ENCODE measurements at regions not wholly inside any gene's neighbourhood (a gene's known extent, or its start where the extent isn't known, plus 50 kb on each side); places are given as distances from the start of the nearest gene placed in this dataset.

DNA sequence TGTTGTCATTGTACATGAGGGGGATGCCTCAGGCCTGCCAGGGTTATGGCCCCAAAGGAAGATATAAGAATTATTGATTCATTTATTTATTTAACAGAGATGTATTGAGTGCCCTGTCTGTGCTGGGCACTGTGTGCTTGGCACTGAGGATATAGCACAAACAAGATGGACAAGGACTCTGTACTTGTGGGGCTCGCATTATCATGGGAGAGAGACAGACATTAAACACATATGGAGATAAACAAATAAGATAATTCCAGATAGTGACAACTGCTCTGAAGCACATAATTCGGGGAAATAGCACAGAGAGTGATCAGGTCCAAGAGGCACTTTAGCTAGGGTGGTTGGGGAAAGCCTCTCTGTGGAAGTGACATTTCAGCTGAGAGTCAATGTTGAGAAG, 119.8 kb upstream of the ARHGAP20 start:
- no peak for DNase-seq (ENCODE audit: low spot score)

DNA sequence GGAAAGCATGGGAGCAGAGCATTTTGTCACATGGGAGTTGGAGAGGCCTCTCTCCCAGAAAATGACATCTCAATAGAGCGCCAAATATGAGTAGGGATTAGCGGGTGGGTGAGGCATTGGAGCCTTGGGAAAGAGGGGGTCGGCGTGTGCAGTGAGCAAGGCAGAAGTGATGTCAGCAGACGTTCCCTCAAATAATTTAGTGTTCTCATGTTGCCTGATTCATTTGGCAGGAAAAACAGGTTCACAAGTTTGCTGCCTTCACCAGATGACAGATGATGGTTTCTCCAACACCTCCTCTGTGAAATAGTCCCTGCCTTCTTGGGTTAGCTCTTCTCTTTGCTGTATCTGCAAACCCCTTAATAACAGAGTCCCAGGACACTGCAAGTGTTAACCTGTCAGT, 118.5 kb upstream of the ARHGAP20 start:
- DNase-seq (ENCODE audit: low spot score), result no peak

DNA sequence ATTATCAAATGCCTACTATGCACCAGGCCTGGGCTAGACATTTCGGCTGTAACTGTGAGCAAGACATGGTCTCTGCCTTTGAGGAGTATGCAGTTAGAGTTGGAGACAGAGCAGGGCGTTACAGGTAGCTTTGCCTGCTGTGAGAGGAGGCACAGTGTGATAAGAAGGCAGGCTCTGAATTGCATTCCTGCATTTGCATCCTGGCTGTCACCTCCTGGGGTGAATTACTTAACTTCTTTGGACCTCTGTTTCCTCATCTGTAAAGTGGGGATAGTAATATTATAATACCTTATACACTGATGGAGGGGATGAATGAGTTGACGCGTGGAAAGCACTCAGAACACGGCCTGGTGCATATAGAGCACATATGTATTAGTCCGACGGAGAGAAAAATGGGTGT, 118.1 kb upstream of the ARHGAP20 start:
- DNase-seq (ENCODE audit: low spot score), result no peak

DNA sequence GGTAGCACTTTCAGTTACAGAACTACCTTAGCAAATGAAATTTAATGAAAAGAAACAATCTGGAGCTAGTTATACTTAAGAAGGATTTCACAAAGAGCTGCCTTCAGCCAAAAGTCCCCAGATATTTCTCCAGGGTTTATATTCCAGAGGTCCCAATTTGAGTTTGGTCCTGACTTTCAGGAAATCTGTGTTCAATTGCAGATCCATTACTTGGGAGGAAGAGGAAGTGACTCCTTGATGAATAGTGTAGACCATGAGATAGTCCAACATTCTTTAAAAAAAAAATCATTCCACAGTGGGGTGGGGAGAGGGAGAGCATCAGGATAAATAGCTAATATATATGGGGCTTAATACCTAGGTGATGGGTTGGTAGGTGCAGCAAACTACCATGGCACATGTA, 117.6 kb upstream of the ARHGAP20 start:
- DNase-seq (ENCODE audit: low spot score), result no peak

DNA sequence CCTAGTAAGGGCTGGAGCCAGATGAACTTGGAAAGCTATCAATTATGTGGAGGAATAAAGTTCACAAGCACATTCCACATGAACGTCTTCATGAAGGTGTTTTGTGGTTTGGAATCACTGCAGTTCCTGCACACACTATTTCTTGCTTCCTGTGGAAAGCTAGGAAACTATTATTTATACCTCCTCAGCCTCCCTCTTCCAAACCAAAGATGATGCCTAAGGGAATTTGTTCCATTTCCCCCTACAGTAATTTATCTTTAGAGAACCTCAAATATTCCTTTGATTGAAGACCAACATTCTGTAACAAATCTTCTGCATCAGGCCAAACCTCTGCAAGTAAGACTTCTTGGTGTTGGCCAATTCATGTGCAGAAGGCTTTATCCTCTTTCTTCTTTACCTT, 115.8 kb upstream of the ARHGAP20 start:
- DNase-seq (ENCODE audit: low spot score), result no peak

DNA sequence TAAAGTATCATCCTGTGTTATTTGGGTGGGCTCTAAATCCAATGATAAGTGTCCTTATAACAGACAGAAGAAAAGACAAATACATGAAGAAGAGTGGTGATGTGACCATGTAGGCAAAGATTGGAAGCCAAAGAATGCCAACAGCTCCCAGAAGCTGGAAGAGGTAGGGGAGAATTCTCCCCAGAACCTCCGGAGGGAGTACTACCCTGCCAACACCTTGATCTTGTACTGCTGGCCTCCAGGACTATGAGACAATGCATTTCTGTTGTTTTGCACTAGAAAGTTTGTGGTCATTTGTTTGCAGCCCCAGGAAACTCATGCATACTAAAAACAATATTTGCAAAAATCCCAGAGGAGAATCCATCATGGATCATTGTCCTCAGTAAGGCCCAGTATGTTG, 115.0 kb upstream of the ARHGAP20 start:
- no peak for DNase-seq (ENCODE audit: low spot score)

DNA sequence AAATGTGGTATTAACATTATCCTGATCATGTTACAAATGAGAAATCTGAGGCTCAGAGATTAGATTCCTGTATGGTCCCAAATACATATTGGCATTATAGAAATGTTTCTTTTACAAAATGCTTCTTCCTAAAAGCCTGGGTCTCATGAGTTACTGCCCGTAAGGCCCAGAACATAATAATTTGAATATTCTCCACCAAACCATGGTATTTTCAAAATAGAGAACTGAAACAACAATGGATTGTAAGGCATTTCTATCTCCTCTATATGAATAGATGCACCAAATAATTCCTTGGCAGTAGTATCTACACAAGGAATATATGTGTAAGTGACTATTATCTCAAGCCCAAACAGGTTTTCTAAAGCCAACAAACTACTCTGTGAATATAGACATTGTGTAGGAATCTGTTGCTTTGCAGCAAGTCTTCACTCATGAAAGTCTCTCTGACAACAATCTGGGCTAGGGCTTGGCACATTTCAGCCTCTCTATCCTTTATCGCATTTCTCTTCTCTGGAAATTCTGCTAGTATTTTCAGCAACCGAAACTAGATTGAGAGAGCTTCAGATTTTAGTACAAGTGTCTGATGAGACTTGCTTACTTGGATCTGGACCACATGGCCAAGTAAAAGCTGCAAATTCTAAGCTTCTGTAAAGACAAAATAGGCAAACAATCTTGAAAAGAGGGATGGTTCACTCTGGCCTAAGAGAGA, 112.8 kb upstream of the ARHGAP20 start:
- DNase-seq (ENCODE audit: low spot score), result no peak

DNA sequence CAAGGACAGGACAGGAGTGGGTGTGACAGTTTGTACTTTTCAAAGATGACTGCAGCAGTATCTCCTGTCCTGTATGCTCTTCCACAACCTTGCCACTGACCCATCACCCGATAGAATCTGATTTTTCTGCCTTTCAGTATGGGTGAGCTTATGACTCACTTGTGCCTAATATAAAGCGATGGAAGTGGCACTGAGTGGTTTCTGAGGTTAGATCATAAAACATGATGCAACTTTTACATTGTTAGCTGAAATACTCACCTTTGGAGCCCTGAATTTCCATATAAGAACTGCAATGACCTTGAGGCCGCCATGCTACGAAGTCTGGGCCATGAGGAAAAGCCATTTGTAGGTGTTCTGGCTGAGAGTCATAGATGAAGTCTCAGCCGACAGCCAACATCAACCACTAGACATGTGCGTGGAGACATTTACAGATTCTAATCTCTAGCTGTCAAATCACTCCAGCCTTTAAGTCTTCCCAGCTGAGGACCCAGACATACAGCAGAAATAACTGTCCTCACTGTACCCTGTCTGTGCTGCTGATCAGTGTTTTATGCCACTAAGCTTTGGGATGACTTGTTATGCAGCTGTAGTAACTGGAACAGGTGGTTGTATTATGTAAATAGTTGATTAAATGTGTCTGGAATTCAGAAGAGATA, 105.9 kb upstream of the ARHGAP20 start:
- no peak for DNase-seq (ENCODE audit: low spot score)

DNA sequence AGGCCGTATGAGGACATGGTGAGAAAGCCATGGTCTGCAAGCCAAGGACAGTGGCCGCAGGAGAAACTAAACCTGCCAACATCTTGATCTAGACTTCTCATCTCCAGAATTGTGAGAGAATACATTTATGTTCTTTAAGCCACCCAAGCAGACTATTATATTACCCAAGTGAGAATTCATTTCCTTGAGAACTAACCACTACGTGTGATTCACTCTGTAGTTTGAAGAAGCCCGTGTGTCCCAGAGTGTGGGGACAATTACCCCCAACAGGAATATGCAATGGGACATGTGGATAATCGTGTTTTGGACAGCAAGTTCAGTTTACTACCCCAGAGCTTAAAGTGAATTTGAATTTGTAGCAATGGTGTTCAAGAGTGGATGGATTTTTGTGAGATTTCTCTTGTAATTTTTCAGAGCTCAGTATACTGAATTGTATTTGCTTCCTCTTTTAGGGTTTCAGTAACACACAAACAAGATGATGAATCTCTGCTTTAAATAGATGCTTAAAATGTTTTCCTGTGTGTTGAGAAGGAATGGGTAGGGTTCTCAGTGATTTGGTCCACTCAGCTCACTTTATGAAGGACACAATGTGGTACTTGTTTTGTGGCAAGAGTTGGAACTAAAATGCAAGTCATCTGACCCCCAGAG, 100.0 kb upstream of the ARHGAP20 start:
- no peak for DNase-seq (ENCODE audit: low spot score)

DNA sequence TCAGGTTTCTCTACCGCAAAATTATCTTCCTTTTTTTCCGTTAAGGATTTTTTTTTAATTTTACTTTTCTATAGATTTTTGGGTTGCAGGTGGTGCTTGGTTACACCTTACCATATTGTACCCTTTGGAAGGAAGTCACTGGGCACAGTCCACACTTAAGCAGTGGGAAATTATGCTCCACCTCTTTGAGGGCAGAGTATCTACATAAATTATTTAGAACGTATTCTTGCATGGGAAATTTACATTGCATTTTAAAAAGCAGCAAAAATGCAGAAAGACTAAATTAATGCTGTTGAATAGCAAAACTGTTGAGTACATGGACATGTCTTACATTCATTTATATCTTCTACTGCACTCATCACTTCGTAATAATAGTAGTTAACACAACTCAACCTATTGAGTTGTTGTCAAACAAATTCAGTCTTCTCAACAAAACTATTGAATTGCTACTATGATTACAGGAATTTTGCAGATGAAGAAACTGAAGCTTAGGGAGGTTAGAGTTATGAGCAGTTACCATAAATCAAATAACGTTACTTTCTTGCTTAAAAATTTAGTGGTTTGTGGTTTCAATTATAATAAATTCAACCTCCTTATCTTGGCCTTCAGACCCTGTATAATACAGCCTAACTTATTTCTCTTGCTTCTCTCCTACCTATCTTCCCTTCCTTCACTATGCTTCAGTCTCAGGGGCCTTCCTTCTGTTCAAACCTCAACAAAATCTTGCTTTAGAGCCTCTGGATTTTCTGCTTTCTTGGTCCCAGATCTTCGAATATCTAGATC, 97.4 kb upstream of the ARHGAP20 start:
- DNase-seq (ENCODE audit: low spot score), result no peak

DNA sequence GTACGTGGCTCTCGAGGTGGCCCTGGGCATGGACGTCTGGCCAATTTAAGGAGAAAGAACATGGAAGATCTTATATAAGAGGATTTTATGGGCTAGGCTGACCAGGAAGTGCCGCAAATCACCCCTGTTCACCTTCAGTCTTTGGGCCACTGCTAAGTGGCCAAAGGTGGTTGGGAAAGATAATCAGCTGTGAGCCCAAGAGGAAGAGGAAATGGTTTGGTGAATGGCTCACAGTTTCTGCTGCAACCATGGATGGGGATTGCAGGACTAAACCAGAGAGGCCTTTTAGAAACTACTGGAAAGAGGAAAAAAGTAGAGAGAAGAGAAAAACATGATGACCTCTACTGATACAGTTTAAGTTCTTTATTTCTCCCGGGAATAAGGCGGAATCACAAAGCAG, 96.0 kb upstream of the ARHGAP20 start:
- DNase-seq (ENCODE audit: low spot score), result no peak

DNA sequence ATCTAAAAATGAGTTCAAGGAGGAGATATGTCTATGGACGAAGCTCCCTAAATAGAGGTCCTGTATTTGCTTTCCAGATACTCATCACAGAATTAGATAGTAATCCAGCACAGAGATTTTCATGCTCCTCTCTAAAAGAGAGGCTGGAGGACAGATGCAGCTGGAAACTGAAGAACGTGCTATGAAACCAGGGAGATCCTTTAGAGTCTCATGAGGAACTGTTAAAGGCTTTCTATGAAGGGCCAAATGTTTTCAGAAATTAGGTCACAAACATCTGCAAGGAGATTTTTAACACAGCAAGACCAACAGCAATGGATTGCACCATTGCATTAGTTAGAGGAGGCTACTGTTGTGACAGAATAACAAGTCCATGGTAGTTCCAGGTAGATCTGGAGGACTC, 95.6 kb upstream of the ARHGAP20 start:
- no peak for DNase-seq (ENCODE audit: low spot score)

DNA sequence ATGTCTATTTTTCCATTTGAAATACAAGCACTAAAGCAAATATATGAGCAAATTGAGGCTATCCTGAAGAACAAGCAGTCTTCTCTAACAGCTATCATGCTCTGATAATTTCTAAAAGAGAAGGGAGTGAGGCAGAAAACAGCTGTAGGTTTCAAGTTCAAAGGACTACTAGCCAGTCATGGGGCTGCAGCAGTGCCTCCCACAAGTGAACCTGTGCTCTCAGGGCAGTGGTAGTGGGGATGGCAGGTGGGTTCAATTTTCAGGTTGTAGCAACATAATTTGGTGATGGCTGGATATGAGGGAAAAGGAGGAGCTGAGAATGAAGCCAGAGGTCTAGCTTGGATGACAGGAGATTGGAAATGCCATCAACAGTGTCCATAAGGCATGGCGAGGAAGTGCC, 93.5 kb upstream of the ARHGAP20 start:
- DNase-seq (ENCODE audit: low spot score), result no peak

DNA sequence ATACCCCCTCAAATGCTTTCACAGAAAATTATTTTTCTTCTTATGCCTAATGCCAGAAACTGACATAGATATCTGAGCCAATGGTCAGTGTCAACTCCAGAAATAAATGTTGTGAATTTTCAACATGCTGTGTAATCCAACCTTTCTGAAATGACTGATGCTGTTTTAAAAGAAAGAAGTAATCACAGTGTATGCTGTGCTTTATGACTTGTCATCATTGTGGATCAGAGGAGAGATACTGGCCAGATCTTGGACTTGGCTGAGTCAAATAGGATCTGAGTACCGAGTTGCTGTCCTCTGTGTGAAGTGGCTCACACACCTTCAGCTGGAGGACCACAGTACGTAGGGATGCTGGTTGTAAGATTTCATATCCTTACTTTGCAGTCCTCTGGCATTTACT, 89.9 kb upstream of the ARHGAP20 start:
- no peak for DNase-seq (ENCODE audit: low spot score)

DNA sequence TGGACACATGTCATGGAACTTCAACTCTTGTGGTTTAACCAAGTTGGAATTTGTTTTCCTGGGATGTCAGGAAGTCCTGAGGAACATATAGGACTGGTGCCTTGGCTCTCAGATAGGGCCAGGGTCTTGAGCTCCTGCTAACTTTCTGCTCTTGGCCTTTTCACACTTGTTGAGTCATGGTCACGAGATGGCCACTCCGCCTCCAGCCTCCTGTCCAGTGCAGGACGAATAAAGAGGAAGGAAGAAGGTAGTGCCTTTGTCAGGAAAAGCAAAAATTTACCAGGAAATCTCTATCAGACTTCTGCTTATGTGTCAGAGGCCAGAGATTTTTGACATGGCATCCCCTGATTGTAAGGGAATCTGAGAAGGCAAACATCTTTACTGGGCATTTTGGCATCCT, 89.1 kb upstream of the ARHGAP20 start:
- no peak for DNase-seq (ENCODE audit: low spot score)

DNA sequence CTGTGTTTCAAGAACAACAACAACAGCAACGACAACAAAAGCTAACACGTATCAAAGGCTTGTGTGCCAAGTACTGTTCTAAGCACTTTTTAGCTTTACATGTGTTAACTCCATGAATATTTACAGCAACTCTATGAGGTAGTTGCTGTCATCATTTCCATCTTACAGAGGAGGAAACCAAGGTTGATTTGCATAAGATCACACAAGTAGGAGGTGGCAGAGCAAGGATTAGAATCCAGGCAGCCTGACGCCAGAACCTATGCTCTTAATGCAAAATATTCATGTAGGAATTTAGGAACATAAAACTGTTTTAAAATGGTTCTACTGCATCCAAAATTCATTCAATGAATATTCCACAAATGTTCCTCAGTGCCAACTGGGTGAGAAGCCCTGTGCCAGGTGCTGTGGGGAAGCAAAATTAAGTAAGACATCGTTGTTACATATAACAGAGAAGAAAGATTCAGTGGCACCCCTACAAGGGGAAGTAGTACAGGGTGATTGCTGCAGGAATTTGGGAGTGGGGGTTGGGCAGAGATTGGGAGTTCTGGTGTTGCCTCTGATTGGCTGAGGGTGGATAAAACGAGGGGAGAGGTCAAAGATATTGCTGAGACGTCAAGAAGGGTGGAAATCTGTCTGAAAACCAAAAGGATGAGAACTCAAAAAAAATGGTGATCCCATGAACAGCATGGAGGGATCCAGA, 86.1 kb upstream of the ARHGAP20 start:
- no peak for DNase-seq (ENCODE audit: low spot score)

DNA sequence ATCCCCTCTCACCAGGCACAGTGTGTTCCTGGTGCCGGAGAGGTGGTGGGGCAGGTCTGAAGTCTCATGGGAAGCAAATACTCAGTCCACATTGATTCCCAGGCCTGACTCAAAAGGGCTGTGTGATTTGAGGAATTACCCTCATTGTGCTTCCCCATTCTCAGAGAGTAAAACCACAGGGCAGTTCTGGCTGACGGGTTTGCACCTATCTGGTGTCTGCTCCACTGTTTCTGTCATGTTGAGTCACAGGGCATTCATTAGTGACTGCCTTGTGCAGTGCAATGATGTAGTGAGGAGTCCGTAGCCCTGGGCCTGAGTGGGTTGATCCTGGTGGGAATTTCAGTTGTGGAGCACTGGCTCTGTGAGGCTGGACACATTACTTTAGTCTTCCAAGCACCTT, 85.2 kb upstream of the ARHGAP20 start:
- DNase-seq (ENCODE audit: low spot score), result no peak

DNA sequence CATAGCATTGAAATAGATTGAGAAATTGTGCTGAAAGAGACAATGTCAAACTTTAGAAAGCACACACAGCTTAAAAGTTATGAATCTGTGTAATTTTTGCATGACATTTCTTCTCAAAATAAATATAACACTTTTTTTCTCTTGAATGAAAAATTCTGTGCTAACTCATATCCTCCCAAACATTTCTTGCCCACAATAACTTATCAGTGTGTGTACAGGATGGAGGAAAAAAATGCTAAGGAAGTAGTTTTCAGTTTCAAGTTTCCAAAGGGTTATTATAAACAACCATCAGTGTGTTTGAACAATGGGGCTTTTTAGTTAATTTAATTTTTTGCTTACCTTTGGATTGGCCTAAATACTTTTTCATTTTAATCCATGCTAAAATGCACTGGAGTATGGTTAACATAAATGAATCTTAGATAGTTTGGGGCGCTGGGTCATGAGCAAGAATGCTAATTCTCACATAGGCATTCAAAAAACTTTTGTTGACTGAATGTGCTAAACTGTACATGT, 82.9 kb upstream of the ARHGAP20 start:
- no peak for DNase-seq (ENCODE audit: low spot score)

DNA sequence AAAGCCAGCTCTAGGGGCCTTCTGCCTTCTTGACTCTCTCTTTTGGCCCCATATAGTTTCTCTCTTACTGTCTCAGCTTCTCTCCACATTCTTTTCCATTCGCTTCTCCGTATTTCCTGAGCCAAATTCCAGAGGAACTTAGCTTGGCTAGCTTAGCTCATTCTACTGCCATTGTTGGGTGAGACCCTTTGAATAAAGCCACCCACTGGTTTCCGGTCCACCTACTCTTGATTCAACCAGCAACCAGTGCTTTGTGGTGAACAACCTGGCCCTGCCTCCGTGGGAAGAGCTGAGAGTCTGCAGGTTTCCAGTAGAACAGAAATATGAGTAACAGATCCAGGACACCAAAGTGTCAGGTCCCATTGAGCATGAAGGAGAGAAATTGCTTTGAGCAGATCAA, 81.3 kb upstream of the ARHGAP20 start:
- DNase-seq (ENCODE audit: low spot score), result no peak

DNA sequence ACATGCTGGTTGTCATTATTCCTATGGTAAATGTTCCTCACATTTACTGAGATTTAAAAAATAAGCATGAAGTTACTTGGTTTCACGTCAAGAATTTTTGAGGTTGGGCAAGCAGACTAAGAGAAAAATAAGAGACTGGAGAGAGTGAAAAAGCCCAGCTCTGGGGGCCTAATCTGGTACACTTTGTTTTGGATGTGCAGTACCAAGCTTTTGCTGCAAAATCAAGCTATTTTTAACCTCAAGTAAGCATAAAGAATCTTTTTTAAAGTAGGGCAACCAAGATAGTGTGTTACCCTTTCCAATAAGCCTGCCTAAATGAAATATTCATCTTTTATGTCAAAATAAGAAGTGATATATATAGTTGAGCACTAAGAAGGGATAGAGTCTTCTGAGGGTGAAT, 79.4 kb upstream of the ARHGAP20 start:
- DNase-seq (ENCODE audit: low spot score), result no peak

DNA sequence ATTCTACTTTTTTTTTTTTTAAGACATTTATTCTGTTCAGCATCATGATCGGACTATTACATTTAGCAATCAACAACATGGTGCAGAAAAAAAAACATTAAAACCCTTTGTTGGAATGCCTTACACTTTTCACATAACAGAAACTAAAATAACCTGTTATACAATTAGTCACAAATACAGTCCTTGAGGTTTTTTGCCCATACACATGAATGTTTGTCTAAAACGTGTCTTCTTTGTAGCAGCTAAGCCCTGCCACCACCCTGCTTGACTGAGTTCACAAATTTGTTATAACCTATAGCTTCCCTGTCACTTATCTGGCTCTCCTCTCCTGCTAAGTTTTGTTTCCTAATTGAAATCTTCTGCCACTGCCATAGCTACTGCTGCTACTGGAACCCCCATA, 75.4 kb upstream of the ARHGAP20 start:
- DNase-seq (ENCODE audit: low spot score), result no peak

All from AG08395 (cell line).